Erythroblast (primary cell): ENCODE measurements at regions not wholly inside any gene's neighbourhood (a gene's known extent, or its start where the extent isn't known, plus 50 kb on each side); places are given as distances from the start of the nearest gene placed in this dataset.

Source experiments
- GATA1 ChIP-seq: IDR thresholded peaks from 2 replicates; pipeline ENCODE4 v1.6.1; 2011; ENCODE audit warnings: low read depth, mild to moderate bottlenecking, control low read depth, low read length, moderate library complexity
- POLR2A ChIP-seq: IDR thresholded peaks from 2 replicates; pipeline ENCODE4 v1.6.1; 2011; ENCODE audit warnings: mild to moderate bottlenecking, low read length

DNA sequence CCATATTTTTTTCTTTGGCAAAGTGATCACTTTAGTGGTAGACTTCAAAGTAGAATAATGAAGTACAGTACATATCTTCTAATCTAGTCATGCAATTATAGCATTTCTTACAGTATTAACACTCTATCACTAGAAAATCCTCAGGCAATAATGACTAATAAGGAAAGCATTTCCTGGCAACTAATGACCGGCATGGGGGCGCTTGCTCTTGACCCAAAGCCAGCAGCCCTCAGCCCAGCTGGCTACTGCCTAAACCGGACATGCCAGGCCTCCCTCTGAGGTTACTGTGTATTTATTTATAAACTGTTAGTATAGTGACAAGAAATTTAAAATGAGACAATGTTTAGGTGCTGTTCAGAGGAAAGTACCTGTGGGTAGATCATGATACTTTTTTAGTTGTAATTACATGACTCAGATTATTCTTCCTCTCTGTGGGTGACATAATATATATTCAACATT, 633.8 kb downstream of the PTPRC start:
- TF ChIP-seq POLR2A = no peak
- TF ChIP-seq GATA1 = no peak
